Activated CD8-positive, alpha-beta T cell treated with anti-CD3 and anti-CD28 coated beads for 36 hours (primary cell): ENCODE measurements at regions not wholly inside any gene's neighbourhood (a gene's known extent, or its start where the extent isn't known, plus 50 kb on each side); places are given as distances from the start of the nearest gene placed in this dataset.

ENCODE experiments used
- ATAC-seq: fragments of 200-7000 bp; cut with Tn5 transposase; one replicate; pipeline ENCODE4 v1.10.0; 2021; ENCODE audit warnings: mild to moderate bottlenecking, moderate library complexity
- CTCF ChIA-PET: fragments of 350-600 bp; sonication (Branson Sonifier 250); formaldehyde crosslinking; loops from one replicate; lab custom pipeline; 2021; ENCODE audit warnings: antibody characterized with exemption; lab: Charles Lee
- POLR2A ChIA-PET: fragments of 350-600 bp; sonication (Branson Sonifier 250); formaldehyde crosslinking; loops from one replicate; lab custom pipeline; 2021; ENCODE audit warnings: antibody characterized with exemption; lab: Charles Lee
- DNase-seq: peaks from one replicate; pipeline ENCODE4 v3.0.0-alpha.2; 2020
- H3K27ac Mint-ChIP-seq: one replicate; pipeline ENCODE4 v1.8.0; 2021; ENCODE audit warnings: mild to moderate bottlenecking, mixed read lengths
- H3K27me3 Mint-ChIP-seq: one replicate; pipeline ENCODE4 v1.8.0; 2021; ENCODE audit warnings: mixed read lengths
- H3K36me3 Mint-ChIP-seq: one replicate; pipeline ENCODE4 v1.8.0; 2021; ENCODE audit warnings: low read depth, mixed read lengths
- H3K4me1 Mint-ChIP-seq: one replicate; pipeline ENCODE4 v1.8.0; 2021; ENCODE audit warnings: low read depth, mixed read lengths
- H3K4me3 Mint-ChIP-seq: one replicate; pipeline ENCODE4 v1.8.0; 2021; ENCODE audit warnings: mild to moderate bottlenecking, moderate library complexity, mixed read lengths
- H3K9me3 Mint-ChIP-seq: one replicate; pipeline ENCODE4 v1.8.0; 2021; ENCODE audit warnings: mixed read lengths
- CTCF ChIP-seq: fragments of 200-600 bp; IDR thresholded peaks from one replicate; pipeline ENCODE4 v1.8.0; 2022; ENCODE audit warnings: antibody characterized with exemption, mild to moderate bottlenecking
- intact Hi-C: fragments of 100-400 bp; cut with micrococcal nuclease; formaldehyde crosslinking; loops from one replicate; pipeline ENCODE4 v1.10.0; 2022

GRCh38 chr6:23368557-23368956, 757.5 kb upstream of the NRSN1 start:
- Mint-ChIP-seq H3K27me3 (no peaks in the 10 kb centered on the region), H3K9me3 (no peaks in the 10 kb centered on the region), H3K4me3 (no peak overlapping the region), H3K4me1 (no peaks in the 10 kb centered on the region), H3K27ac (no peak overlapping the region), H3K36me3 (no peaks in the 10 kb centered on the region)
- no peak for TF ChIP-seq CTCF
- intact Hi-C loops = no loop called here
- ATAC-seq (no peak), DNase-seq (no peak)
- ChIA-PET POLR2A (interaction anchor here (0.6 kb wide), 1 partner anchor 124 kb away, joined by 3 read pairs; no protein-coding TSS in a partner anchor), CTCF (no interaction called here)

DNA sequence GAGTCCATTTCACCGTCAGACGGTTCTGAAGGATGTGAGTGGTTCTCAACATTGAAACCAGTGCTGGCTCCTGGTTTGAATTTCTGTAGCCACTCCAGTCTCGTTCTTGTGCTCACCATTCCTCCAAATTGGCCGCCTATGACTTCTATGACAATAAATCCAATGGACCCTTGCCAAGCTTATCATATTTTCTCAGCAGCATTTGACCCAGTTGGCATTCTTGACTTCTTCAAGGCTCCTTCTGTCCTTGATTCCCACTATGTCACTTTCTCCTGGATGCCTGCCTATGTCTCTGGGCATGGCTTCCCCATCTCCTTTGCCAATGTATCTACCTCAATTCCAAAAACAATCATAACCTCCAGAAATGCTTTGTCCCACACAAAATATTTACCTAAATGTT, 756.0 kb upstream of the NRSN1 start:
- Mint-ChIP-seq H3K9me3 (no peaks in the 10 kb centered on the region), H3K27ac (no peak overlapping the region), H3K4me1 (no peaks in the 10 kb centered on the region), H3K27me3 (no peaks in the 10 kb centered on the region), H3K4me3 (no peak overlapping the region), H3K36me3 (no peaks in the 10 kb centered on the region)
- ChIA-PET POLR2A (no interaction called here), CTCF (no interaction called here)
- no peak for DNase-seq
- no peak for ATAC-seq
- intact Hi-C loops = no loop called here
- TF ChIP-seq CTCF = no peak

GRCh38 chr6:23371132-23371915, 754.7 kb upstream of the NRSN1 start:
- H3K27ac Mint-ChIP-seq = no peak overlapping the region
- intact Hi-C loops = no loop called here
- no peaks in the 10 kb centered on the region for H3K36me3 Mint-ChIP-seq
- ATAC-seq (no peak), DNase-seq (no peak)
- no peaks in the 10 kb centered on the region for H3K27me3 Mint-ChIP-seq
- H3K4me3 Mint-ChIP-seq = no peak overlapping the region
- no peaks in the 10 kb centered on the region for H3K4me1 Mint-ChIP-seq
- H3K9me3 Mint-ChIP-seq = no peaks in the 10 kb centered on the region
- ChIA-PET CTCF (no interaction called here), POLR2A (no interaction called here)
- no peak for TF ChIP-seq CTCF

DNA sequence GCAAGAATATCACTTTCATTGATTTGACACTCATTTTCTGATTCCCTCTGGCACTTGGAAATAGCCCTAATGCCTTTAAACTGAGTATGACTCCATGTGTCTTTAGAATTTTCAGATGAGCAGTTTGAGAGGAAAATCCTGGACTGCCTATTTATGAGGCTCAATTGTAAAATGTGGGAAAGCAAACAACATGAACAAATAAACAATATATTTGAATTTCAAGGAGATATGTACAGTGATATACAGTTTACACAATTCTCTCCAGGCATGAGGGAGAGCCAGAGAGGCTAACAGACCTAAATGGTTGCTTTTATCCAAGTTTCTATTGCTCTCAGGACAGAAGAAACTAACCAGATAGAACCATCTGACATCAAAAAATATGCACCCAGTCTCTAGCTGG, 748.2 kb upstream of the NRSN1 start:
- POLR2A ChIA-PET = no interaction called here
- Mint-ChIP-seq H3K36me3 (no peaks in the 10 kb centered on the region), H3K4me3 (no peak overlapping the region), H3K4me1 (no peaks in the 10 kb centered on the region), H3K27me3 (no peaks in the 10 kb centered on the region), H3K9me3 (no peaks in the 10 kb centered on the region), H3K27ac (no peak overlapping the region)
- intact Hi-C loops = no loop called here
- CTCF ChIA-PET = no interaction called here
- TF ChIP-seq CTCF = no peak
- DNase-seq (no peak), ATAC-seq (no peak)

GRCh38 chr6:23380465-23380864, 745.5 kb upstream of the NRSN1 start:
- no peak for ATAC-seq
- Mint-ChIP-seq H3K36me3 (no peaks in the 10 kb centered on the region), H3K4me1 (no peaks in the 10 kb centered on the region), H3K27ac (no peak overlapping the region), H3K4me3 (no peak overlapping the region), H3K9me3 (no peaks in the 10 kb centered on the region), H3K27me3 (no peaks in the 10 kb centered on the region)
- CTCF ChIA-PET = no interaction called here
- intact Hi-C loops = no loop called here
- no peak for DNase-seq
- TF ChIP-seq CTCF = no peak
- POLR2A ChIA-PET = no interaction called here
